ENCODE measurements at regions not wholly inside any gene's neighbourhood (a gene's known extent, or its start where the extent isn't known, plus 50 kb on each side); places are given as distances from the start of the nearest gene placed in this dataset.

GRCh38 chrX:107537815-107538214 lies 88.4 kb downstream of the FRMPD3 start:
- DNase-seq (ENCODE audit: low spot score): peak; percentile 33
- 15% methylated on average over 6 of the region's 6 CpGs for WGBS
- H3K9ac ChIP-seq (ENCODE audit: low read depth in 1 of 2, low read length in 2 of 2): no peak overlapping the region

GRCh38 chrX:107541244-107541643 lies 87.1 kb upstream of the PRPS1 start:
- no peak for DNase-seq (ENCODE audit: low spot score)
- Histone ChIP-seq H3K4me3 (ENCODE audit: low read depth in 1 of 3, low read length in 3 of 3) (no peak overlapping the region), H3K4me1 (ENCODE audit: control insufficient read depth in 4 of 4, insufficient read depth in 4 of 4, low read length in 3 of 4) (no peaks in the 10 kb centered on the region), H3K9ac (ENCODE audit: low read depth in 1 of 2, low read length in 2 of 2) (no peak overlapping the region), H3K36me3 (ENCODE audit: control insufficient read depth in 4 of 4, insufficient read depth in 3 of 4, low read depth in 1 of 4, low read length in 3 of 4) (no peaks in the 10 kb centered on the region), H3K9me3 (ENCODE audit: control insufficient read depth in 4 of 4, low read length in 3 of 4) (no peaks in the 10 kb centered on the region), H3K27me3 (ENCODE audit: control insufficient read depth in 4 of 4, insufficient read depth in 4 of 4, low read length in 3 of 4) (no peaks in the 10 kb centered on the region), H3K27ac (ENCODE audit: low read depth in 1 of 2, low read length in 2 of 2) (no peak overlapping the region)
- 100% methylated on average over 1 of the region's 1 CpG for WGBS
- TF ChIP-seq YY1 (IDR thresholded peaks at IDR 0.05): no peak
- TF ChIP-seq TAF1 (conservative IDR thresholded peaks at IDR 0.05): no peak
- no peak for TF ChIP-seq ATF3 (IDR thresholded peaks at IDR 0.05)

More at GRCh38 chrX:107537815-107538214, 88.4 kb downstream of the FRMPD3 start:
- H3K4me3 ChIP-seq (ENCODE audit: low read depth in 1 of 3, low read length in 3 of 3): no peak overlapping the region
- no peaks in the 10 kb centered on the region for H3K9me3 ChIP-seq (ENCODE audit: control insufficient read depth in 4 of 4, low read length in 3 of 4)
- H3K4me1 ChIP-seq (ENCODE audit: control insufficient read depth in 4 of 4, insufficient read depth in 4 of 4, low read length in 3 of 4): no peaks in the 10 kb centered on the region
- no peaks in the 10 kb centered on the region for H3K27me3 ChIP-seq (ENCODE audit: control insufficient read depth in 4 of 4, insufficient read depth in 4 of 4, low read length in 3 of 4)
- H3K36me3 ChIP-seq (ENCODE audit: control insufficient read depth in 4 of 4, insufficient read depth in 3 of 4, low read depth in 1 of 4, low read length in 3 of 4): no peaks in the 10 kb centered on the region
- TF ChIP-seq CTCF (IDR thresholded peaks at IDR 0.05; ENCODE audit: low read depth, low read length, missing input control): peak; percentile 33
- TF ChIP-seq RAD21 (IDR thresholded peaks at IDR 0.05): peak; percentile 69 to 77
- TF ChIP-seq FOXA2 (IDR thresholded peaks at IDR 0.05): no peak
- TF ChIP-seq ZBTB33 (IDR thresholded peaks at IDR 0.05): no peak
- no peak for TF ChIP-seq ATF3 (IDR thresholded peaks at IDR 0.05)
- TF ChIP-seq RXRA (IDR thresholded peaks at IDR 0.05): peak in 1 of 2 donors; percentile 12
- H3K27ac ChIP-seq (ENCODE audit: low read depth in 1 of 2, low read length in 2 of 2): no peak overlapping the region

- Histone ChIP-seq H3K36me3 (ENCODE audit: control insufficient read depth in 4 of 4, insufficient read depth in 3 of 4, low read depth in 1 of 4, low read length in 3 of 4) (no peaks in the 10 kb centered on the region), H3K9me3 (ENCODE audit: control insufficient read depth in 4 of 4, low read length in 3 of 4) (no peaks in the 10 kb centered on the region), H3K27ac (ENCODE audit: low read depth in 1 of 2, low read length in 2 of 2) (no peak overlapping the region), H3K4me3 (ENCODE audit: low read depth in 1 of 3, low read length in 3 of 3) (no peak overlapping the region), H3K4me1 (ENCODE audit: control insufficient read depth in 4 of 4, insufficient read depth in 4 of 4, low read length in 3 of 4) (no peaks in the 10 kb centered on the region), H3K9ac (ENCODE audit: low read depth in 1 of 2, low read length in 2 of 2) (no peak overlapping the region), H3K27me3 (ENCODE audit: control insufficient read depth in 4 of 4, insufficient read depth in 4 of 4, low read length in 3 of 4) (no peaks in the 10 kb centered on the region)
- TF ChIP-seq YY1 (IDR thresholded peaks at IDR 0.05): no peak
- no peak for TF ChIP-seq MAX (IDR thresholded peaks at IDR 0.05)
- no peak for TF ChIP-seq FOXA1 (IDR thresholded peaks at IDR 0.05)
- no peak for TF ChIP-seq HNF4G (IDR thresholded peaks at IDR 0.05)
- no peak for TF ChIP-seq EGR1 (IDR thresholded peaks at IDR 0.05; ENCODE audit: low read depth in 2 of 2)
- DNase-seq (ENCODE audit: low spot score): no peak
Measured at GRCh38 chrX:107542040-107542439, 86.3 kb upstream of the PRPS1 start.

Data from liver (tissue), 8 donors.